ENCODE measurements at regions not wholly inside any gene's neighbourhood (a gene's known extent, or its start where the extent isn't known, plus 50 kb on each side); places are given as distances from the start of the nearest gene placed in this dataset.

GRCh38 chr5:51276250-51276649, 107.0 kb upstream of the ISL1 start:
- no peaks in the 10 kb centered on the region for H3K27me3 ChIP-seq (ENCODE audit: control insufficient read depth, insufficient read depth, low read length)
- H3K36me3 ChIP-seq (ENCODE audit: control insufficient read depth, insufficient read depth, low read length): no peaks in the 10 kb centered on the region
- no peaks in the 10 kb centered on the region for H3K9me3 ChIP-seq (ENCODE audit: control insufficient read depth, low read length)
- no peak overlapping the region for H3K9ac ChIP-seq (ENCODE audit: low read length)
- no peaks in the 10 kb centered on the region for H3K4me1 ChIP-seq (ENCODE audit: control insufficient read depth, insufficient read depth, low read length)
- no peak overlapping the region for H3K4me3 ChIP-seq (ENCODE audit: low read length)

DNA sequence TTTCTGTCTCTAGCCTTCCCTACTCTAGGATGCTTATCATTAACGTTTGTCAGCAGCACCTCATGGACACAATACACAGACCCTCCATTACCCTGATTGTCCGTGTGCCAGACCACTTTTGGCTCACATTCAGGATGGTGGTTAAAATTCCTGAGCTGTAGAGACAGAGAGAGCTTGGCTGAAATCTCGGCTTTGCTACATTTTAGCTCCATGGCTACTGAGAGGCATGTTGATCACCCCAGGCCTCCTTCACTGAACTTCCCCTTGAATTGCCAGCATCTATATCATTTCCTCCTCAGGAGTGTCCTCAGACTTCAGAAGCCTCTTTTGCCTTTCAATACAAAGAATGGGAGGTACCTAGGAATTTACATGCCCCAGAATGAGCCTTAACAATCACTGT, 104.7 kb upstream of the ISL1 start:
- Histone ChIP-seq H3K36me3 (ENCODE audit: control insufficient read depth, insufficient read depth, low read length) (no peaks in the 10 kb centered on the region), H3K4me3 (ENCODE audit: low read length) (no peak overlapping the region), H3K4me1 (ENCODE audit: control insufficient read depth, insufficient read depth, low read length) (no peaks in the 10 kb centered on the region), H3K9ac (ENCODE audit: low read length) (no peak overlapping the region), H3K27me3 (ENCODE audit: control insufficient read depth, insufficient read depth, low read length) (no peaks in the 10 kb centered on the region), H3K9me3 (ENCODE audit: control insufficient read depth, low read length) (no peaks in the 10 kb centered on the region)

DNA sequence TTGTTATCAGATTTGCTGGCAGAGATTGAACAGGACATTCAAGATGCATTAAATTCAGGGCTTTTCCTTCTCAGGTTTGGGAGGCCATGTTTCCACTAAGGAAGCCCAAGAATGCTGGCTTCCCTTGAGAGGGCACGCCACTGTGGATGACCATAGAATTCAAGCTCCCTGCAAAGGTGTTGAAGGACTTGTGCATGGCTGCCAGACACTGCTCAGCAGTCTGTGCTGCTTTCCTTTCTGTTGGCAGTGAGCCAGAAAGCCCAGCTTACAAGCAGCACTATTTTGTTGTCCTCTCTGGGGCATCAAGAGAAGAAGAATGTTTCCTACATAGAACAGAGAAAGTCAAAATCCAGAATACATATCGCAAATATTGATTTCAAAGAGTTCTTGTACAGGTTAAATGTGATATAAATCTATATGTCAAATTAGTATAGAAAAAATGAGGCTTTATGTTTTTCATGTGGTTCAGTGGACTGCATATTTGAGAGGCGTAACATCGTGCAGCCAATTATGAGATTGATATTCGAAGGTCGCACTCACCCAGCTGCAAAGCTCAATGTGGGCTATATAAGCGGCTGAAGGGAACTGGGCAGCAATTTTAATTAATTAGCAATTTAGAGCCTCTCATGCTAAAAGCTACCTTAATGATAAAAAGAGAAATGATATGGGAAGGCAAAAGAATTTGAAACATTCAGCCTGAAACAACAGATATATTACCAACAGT, 103.1 kb upstream of the ISL1 start:
- H3K36me3 ChIP-seq (ENCODE audit: control insufficient read depth, insufficient read depth, low read length): no peaks in the 10 kb centered on the region
- no peaks in the 10 kb centered on the region for H3K9me3 ChIP-seq (ENCODE audit: control insufficient read depth, low read length)
- no peak overlapping the region for H3K9ac ChIP-seq (ENCODE audit: low read length)
- H3K4me1 ChIP-seq (ENCODE audit: control insufficient read depth, insufficient read depth, low read length): no peaks in the 10 kb centered on the region
- no peak overlapping the region for H3K4me3 ChIP-seq (ENCODE audit: low read length)
- no peaks in the 10 kb centered on the region for H3K27me3 ChIP-seq (ENCODE audit: control insufficient read depth, insufficient read depth, low read length)

DNA sequence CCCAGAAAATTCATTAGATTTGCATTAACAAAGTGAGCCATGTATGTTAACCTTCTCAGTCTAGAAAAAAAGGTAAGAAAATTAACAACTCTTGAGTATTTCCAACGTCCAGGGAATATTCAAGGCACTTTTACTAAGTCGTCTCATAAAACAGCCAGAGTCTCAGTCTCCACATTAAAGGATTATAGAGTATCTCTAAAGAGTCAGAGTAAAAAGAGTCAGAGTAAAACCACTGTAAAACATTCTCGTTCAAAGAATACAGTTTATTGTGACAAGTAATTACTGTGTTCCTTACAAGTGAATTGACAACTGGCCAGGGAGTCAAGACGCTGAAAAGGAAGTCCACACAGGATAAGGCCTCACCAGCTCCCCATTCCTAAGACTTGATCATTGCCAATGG, 97.2 kb upstream of the ISL1 start:
- H3K4me3 ChIP-seq (ENCODE audit: low read length): no peak overlapping the region
- H3K9me3 ChIP-seq (ENCODE audit: control insufficient read depth, low read length): no peaks in the 10 kb centered on the region
- H3K36me3 ChIP-seq (ENCODE audit: control insufficient read depth, insufficient read depth, low read length): no peaks in the 10 kb centered on the region
- H3K27me3 ChIP-seq (ENCODE audit: control insufficient read depth, insufficient read depth, low read length): no peaks in the 10 kb centered on the region
- no peaks in the 10 kb centered on the region for H3K4me1 ChIP-seq (ENCODE audit: control insufficient read depth, insufficient read depth, low read length)
- H3K9ac ChIP-seq (ENCODE audit: low read length): no peak overlapping the region

DNA sequence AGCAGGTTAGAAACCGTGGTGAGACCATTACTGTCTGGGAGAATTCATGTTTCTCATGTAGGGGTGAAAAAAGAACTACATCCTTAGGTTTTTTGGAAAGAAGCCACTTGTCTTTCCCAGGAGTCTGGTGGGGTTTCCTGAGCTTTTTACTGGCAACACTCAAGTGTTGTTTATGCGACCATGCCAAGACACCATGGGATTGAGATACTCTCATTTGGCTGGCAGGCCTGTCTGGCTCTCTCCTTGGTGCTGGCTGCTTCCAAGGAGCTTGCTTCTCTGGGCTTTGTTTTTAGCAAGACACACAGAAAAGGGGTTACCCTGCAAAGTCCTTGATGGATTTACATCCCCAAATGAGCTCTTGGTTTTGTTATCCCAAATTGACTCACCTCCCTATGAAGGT, 80.9 kb upstream of the ISL1 start:
- no peak overlapping the region for H3K4me3 ChIP-seq (ENCODE audit: low read length)
- no peaks in the 10 kb centered on the region for H3K36me3 ChIP-seq (ENCODE audit: control insufficient read depth, insufficient read depth, low read length)
- no peaks in the 10 kb centered on the region for H3K9me3 ChIP-seq (ENCODE audit: control insufficient read depth, low read length)
- H3K27me3 ChIP-seq (ENCODE audit: control insufficient read depth, insufficient read depth, low read length): no peaks in the 10 kb centered on the region
- H3K4me1 ChIP-seq (ENCODE audit: control insufficient read depth, insufficient read depth, low read length): no peaks in the 10 kb centered on the region
- no peak overlapping the region for H3K9ac ChIP-seq (ENCODE audit: low read length)

GRCh38 chr5:51326844-51327243, 56.4 kb upstream of the ISL1 start:
- H3K4me3 ChIP-seq (ENCODE audit: low read length): no peak overlapping the region
- no peaks in the 10 kb centered on the region for H3K4me1 ChIP-seq (ENCODE audit: control insufficient read depth, insufficient read depth, low read length)
- H3K9ac ChIP-seq (ENCODE audit: low read length): no peak overlapping the region
- H3K27me3 ChIP-seq (ENCODE audit: control insufficient read depth, insufficient read depth, low read length): no peaks in the 10 kb centered on the region
- H3K36me3 ChIP-seq (ENCODE audit: control insufficient read depth, insufficient read depth, low read length): no peaks in the 10 kb centered on the region
- H3K9me3 ChIP-seq (ENCODE audit: control insufficient read depth, low read length): no peaks in the 10 kb centered on the region
